HT-29 (cell line): ENCODE measurements at regions not wholly inside any gene's neighbourhood (a gene's known extent, or its start where the extent isn't known, plus 50 kb on each side); places are given as distances from the start of the nearest gene placed in this dataset.

Source experiments
- DNase-seq: peaks from one replicate; pipeline ENCODE4 v3.0.0-alpha.2; 2015; ENCODE audit warnings: low spot score

DNA sequence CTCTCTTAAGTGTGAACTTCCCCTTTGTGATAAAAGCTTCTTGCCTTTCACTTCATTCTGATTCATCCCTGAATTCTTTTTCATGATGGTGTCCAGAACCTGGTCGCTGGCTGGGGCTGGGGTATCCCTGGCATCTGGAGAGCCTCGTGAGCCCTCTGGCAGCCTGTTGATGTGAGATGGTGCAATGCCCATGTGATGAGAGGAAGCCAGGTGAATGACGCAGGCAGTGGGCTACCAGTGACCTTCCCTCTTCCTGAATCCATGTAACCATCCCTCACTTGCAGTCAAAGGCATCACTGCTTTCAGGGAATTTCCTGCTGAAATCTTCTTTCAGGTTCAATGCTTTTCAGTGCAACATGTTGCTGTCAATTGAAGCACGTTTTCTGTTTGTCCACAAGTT lies 158.6 kb upstream of the SLC10A2 start:
- DNase-seq: no peak

DNA sequence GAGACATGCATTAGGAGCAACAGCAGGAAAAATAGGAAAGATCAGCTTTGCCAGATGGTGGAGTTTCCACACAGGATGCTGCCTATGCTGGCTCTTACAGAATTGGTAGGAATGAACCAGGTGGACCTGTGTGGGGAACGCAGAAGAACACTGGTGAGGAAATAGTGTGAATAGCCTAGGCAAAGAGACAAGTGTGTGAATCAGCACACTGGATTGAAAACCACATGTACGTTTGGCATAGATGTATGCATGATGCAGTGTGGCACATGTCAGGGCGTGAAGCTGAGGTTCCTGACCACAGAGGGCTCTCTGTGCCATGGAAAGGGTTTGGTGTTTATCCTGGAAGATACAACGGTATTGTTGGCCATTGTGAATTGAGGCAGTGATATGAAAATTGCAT lies 156.5 kb upstream of the SLC10A2 start:
- no peak for DNase-seq

DNA sequence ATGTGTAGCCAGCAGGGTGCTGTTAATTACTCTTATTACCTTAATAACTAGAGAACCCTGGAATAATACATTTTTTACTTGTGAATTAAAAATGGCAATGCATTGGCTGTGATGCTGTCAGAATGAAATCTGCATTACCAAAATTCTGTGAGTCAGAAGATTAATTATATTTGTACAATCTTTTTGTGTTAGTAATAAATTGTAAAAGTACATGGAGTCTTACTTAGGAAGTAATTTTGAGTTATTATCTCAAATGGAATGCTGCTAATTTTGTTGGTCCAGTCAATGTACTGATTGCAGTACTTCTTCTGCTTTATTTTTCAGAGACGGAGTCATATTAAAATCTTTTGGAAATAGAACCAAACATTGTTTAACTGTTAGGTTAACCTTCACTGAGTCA lies 152.0 kb upstream of the SLC10A2 start:
- no peak for DNase-seq

DNA sequence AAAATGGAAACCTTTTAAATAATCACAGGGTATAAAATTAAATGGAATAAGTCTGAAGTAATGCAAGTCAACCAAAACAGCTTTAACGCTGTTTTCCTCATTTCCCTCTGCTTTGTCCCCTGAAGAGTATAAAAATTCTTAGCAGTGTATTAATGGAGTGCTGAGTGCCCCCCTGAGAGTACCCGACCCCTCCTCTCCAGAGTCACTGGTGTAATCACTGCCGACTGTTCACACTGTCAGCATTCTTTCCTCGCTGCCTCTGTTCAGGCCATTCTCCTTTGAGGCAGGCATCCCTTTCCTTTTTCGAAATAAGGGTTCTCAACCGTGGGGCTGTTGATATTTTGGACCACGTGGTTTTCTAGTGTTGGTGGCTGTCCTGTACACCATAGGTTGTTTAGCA lies 146.9 kb upstream of the SLC10A2 start:
- no peak for DNase-seq

DNA sequence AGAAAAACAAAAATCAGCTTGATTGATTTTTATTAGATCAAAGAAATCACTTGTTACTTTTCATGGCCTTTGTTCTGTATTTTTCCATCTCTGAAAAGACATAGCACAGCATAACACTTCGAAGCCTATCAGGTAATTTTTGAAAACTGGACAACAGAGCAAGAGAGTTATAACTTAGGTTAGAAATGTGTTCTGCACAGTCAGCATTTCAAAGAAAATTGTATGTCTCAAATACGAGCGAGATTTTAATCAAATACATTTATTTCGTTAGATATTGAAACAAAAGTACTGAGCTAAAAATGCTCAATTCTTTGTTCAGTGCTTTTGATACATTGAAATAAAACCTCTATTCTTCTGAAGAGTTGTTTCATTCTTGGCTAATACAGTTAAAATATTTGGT lies 144.1 kb upstream of the SLC10A2 start:
- no peak for DNase-seq

DNA sequence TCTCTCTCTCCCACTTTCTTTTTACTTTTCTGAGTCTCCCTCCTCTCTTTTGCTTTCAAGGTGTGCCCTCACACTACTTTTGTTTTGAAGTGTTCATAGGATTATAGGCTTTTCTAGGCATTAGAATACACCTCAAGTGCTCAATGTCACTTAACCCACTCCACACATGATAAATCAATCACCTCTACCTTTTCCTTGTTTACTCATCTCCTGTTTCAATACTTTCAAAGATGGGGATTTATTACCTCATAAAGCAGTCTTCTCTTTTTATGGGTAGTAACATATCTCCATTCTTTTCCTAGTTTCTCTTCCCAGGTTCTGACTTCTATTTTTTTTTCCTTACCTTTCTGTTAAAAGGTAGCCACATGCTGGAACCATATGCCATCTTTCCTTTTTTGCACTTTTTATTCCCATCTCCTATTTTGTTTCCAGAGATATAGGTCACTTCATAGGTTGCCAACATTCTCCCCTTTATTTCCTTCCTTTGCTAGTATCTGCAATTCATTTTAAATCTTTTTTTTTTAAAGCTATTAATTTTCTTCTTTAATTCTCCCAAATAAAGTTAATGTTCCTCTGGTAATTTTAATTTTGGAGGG lies 137.6 kb upstream of the SLC10A2 start:
- no peak for DNase-seq

DNA sequence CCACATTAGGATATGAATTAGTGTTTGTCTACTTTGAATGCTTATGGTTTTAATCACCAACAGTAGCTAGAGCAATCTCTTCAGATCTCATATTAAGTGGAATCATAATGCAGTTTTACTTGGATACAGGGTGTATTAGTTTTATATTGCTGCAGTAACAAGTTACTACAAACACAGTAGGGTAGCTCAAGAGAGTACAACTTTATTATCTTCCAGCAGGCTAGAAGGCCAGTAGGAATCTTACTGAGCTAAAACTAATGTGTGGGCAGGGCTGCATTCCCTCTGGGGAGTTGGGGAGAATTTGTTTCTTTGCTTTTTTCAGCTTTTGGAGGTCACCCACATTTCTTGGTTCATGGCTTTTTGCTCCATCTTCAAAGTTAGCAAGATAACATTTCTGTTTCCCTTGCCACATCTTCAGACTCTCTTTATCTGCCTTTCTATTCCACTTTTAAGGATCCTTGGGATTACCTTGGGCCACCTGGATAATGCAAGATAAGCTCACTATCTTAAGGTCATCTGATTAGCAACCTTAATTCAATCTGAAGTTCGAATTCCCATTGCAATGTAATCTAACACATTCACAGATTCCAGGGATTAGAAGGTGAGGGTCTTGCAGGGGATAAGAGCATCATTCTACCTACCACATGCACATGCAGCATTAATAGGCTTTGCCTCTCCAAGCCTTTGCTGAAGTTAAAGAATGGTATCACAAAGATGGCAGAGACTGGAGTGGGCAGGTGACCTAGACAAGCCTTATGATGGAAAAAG lies 134.1 kb upstream of the SLC10A2 start:
- DNase-seq: no peak

DNA sequence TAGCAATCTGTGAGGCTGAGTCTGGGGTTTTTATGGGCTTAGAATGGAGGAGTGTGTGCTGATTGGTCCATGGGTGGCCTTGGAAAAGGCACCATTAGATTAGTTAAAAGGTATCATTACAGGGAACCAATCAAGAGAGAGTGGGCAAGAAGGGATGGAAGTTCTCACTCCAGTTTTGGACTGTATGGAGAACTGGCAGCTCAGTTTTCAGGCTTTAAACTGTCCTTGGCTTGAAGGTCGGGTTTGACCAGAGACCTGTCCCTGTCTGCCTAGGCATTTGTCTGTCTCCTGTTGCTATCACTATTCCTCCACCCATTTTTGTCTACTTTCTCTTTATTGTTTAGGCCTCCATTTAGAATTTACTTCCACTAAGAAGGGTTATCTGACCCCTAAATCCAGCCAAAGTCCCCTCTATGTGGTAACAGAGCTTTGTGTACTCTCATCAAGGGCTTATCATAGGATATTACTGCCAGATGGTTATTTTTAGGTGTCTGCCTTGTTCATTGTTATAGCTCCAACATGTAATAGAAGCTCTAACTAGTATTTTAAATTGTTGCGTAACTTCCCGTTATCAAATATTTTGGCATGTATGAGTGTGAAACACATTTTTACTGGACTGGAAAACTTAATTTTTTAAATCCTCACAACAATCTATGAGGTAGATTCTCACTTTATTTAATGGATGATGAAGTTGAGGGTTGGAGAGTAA lies 133.3 kb upstream of the SLC10A2 start:
- DNase-seq: no peak

DNA sequence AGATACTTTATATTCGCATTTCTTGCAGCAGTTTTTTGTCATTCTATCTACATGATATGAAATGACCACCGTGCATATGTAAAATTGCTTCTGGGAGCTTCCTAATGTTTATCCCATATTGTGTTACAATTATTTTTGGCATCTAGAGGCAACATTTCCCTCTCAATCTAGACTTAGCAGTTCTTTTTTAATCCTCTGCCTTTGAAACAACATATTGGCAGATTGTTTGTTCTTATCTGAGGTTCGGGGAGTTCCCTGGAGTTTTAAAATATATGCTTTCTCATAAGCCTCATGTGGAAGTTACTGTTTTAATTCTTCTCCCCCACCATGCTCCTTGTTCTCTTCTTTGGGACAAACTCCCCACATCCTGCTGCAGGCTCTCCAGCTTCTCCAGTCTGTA lies 130.1 kb upstream of the SLC10A2 start:
- DNase-seq: no peak

DNA sequence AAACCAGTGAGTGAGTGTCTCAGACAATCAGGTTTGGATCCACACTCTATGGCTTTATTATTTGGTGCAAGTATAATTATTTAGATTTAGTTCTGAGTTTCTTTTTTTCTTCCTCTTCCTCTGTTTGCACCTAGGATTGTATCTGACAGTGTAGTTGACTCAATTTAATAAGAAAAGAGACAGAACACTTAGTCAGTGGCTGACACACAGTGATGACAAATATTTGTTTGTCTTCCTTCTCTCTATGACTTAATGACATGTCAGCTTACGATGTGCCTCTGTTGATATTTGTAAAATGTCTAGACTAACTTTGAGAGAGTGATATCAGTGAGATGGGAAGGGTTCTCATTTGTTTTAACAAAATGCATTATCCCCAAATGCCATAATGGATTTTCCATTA lies 129.5 kb upstream of the SLC10A2 start:
- no peak for DNase-seq

DNA sequence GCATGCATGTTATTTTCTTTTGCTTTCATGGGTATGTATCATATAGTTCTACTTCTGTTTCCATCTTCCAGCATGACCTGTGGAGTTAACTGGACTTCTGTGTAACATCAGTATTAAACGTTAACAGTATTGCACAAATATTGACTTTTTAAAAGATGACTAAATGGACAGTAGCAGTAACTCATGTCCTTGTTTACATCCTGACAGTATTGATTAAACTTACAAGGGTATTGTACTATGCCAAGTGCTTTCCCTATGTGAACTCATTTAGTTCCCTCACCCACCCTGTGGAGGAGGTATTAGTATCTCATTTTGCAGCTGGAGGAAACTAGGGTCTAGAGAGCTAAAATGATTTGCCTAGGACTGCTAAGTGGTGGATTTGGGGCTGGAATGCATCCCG lies 128.7 kb upstream of the SLC10A2 start:
- no peak for DNase-seq

DNA sequence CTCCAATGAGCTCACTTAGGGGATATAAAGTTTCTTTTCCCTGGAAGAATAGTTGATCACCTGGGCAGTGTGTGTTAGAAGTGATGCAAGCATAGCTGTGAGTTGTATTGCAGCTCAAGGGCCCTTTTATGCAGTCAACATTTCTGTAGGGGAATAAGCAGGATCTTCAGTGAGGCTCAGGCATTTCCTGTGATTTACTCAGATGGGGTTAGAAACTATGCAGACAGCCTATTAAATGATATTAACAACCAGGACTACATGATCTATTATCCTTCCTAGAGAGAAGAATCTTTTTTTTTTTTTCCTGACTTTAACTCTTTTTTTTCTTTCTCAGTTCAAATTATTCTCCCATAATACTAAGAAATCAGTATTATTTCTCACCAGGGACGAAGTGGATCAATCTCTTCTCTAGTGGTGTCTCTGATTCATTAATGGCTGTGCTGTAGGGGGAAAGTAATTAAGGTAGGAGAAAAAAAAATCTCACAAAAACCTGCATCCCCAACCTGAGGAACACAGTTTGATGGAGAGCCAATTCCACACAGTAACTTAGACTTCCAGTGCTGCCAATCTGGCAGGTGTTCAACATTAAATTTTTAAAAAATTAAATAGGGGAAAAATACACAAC lies 126.4 kb upstream of the SLC10A2 start:
- no peak for DNase-seq

DNA sequence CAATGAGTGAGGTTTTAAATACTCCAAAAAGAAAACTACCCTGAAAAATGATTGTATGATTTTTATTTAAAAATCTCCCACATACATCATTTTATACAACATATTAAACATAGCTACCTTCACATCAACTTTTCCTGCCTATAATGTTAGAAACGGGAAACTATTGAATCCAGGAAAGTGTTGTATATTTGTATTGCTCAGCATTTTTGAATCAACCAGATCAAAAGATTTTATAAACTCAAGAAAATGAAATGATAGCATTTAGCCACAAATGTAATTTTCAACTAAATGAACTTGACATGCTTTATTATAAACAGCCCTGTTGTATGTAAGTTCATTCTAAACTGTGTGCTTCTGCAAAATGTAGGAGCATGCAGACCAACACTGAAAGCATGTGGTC lies 124.6 kb upstream of the SLC10A2 start:
- no peak for DNase-seq

DNA sequence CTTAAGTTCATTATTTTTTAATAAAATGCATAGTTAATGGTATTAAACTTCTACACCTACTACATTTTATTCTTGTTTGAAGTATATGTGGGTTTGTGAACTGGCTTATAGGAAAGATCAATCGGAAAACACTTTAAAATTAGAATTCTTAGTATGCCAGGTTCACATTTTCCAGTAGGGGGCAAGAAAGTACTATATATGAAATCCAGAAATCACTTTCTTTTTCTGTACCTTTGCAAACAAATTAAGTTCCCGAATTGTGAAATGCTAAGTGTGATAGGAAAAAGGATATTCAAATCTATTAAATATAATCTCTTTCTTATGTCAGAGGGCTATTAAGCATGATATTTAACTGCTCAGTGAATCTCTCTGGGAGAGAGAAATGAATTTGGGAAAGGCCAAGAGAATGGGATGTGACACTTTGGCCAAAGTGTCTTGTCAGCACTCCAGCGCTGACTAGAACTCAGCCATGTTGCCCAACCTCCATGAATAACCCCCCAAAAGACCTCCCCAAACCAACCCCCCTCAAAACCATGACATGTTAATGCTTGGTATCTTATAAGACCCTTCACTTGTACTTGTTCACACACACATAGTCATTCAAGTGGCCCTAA lies 122.6 kb upstream of the SLC10A2 start:
- peak; percentile 63 for DNase-seq

DNA sequence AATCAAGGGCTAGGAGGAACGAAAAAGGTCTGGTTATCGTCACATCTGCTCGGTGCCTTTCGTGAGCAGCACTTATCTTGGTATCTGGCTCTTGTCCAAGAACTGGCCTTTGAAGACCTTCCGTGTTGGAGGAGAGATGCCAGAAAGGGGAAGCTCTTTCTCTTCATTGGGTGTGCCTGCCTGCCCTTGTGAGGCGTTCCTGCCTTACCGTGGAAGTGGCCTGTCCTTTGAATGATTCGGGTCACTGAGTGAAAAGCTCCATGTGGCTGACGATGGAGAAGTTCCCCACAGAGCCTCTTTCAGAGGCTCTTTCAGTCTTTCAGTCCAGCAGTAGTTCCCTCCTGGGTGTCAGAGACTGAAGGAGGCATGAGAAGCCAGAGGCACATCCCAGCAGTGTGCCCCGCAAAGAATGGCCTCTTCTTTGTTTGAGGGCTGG lies 121.5 kb upstream of the SLC10A2 start:
- peak; percentile 19 for DNase-seq

DNA sequence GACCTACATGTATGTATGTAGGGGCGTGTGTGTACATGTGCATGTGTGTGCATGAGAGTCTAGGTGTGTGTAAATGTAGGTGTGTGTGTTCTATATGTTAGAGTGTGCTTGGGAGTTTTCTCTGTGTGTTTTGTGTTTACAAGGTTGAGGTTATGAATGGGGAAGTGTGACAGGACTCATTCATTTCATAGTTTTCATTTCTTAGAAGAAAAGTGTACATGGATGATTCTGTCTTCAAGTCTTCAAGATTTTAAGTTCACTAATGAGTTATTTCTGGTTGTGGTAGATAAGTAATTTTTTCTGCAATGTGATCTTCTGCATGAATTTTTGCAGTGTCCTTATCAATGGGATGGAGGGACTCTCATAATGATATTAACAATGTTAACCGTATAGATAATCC lies 118.2 kb upstream of the SLC10A2 start:
- no peak for DNase-seq

DNA sequence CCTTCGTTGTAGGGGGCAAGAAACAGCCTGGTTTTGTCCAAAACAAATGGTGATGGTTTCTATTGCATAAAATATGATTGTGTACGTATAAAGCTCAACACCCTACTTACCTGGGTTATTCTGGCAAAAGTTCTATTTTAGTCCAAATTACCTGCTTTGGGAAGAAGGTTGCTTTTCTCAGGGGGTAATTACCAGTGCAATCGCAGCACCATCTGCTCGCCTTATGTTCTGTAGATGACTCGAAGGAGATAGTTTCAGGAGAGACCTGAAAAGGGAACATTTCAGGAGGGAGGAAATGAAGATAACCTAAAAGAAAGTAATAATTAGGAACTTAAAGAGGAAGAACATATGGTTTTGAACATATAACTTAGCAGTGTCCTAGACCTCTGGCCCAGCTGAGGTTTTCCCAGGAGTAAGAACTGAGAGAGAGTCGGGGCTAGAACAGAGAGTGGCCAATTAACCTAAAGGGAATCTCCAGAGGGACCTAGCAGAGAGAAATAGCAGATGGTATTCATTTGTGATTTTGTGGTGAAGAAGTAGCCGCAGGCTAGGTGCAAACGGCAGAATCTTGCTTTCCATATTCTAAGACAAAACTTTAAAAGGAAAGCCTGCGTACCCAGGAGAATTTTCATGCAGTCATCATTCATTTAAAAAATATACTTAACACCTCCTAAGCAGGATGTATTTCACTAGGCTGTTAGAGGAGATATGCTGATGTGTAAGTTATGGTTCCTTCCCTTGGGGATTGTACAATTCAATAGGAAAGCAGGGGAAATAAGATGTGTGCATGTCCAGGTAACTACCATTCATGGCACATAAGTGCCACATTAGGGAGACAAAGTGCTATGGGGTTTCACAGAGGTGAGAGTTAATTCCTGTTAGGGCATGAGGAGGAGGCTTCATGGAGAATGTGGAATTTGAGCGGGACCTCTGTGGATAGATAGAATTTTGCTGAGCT lies 113.0 kb upstream of the SLC10A2 start:
- DNase-seq: no peak

DNA sequence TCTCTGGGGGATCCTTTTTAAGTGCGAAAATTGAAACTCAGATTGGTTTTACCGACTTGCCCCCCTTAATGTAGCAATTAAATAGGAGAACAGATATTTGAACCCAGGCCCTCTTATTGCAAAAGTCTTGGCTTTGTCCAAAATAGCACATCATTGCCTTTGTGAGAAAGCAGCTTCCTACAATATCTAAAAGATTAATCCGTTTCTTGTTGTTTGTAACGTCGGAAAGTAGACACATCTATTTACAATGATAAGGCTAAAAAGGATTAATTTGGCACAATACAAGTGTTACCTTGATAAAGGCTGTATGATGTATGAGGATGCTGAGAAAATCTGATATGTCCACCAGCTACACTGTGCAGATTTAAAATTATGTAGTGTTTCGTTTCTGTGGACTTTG lies 108.7 kb upstream of the SLC10A2 start:
- DNase-seq: no peak

DNA sequence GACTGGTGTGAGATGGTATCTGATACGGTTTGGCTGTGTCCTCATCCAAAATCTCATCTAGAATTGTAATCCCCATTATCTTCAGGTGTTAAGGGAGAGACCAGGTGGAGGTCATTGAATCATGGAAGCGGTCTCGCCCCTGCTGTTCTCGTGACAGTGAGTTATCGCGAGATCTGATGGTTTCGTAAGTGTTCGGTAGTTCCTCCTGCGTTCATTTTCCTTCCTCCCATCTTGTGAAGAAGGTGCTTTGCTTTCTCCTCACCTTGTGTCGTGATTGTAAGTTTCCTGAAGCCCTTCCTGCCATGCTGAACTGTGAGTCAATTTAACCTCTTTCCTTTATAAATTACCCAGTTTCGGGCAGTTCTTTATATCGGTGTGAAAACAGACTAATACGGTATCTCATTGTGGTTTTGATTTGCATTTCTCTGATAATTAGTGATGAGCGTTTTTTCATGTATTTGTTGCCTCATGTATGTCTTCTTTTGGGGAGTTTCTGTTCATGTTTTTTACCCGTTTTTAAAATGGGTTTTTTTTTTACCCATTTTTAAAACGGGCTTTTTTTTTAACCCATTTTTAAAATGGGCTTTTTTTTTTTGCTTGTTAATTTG lies 102.8 kb upstream of the SLC10A2 start:
- no peak for DNase-seq

DNA sequence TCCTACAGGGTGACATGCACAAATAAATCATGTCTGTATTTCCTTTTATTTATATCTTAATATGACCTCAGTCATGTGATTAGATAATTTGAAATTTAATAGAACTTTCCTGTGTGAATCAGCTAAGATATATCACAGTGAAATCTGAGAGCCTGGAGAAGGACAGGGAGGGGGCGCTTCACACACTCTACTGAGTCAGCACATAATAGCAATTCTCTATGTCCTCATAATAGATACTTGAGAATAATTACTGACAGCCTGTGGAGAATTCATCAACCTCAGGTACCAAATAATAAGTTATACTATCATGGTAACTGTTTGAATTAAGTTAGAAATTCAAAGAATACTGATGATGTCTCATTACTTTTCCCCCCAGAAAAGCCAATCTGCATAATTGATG lies 98.0 kb upstream of the SLC10A2 start:
- no peak for DNase-seq

DNA sequence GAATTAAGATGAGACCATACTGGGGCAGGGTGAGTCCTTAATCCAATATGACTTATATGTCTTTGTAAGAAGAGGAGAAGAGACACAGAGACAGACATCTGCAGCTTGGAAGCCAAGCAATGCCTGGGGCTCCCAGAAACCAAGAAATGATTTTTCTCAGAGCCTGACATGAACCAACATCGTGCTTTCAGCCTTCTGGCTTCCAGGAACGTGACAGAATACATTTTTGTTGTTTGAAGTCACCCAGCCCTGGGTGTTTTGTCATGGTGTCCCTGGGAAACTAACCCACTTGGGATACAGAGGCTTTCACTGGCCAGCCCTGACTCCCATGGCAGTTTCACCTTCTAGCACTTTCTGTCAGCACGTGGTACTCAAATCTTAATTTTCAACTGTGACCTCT lies 95.3 kb upstream of the SLC10A2 start:
- DNase-seq: no peak
